ENCODE measurements at regions not wholly inside any gene's neighbourhood (a gene's known extent, or its start where the extent isn't known, plus 50 kb on each side); places are given as distances from the start of the nearest gene placed in this dataset.

DNA sequence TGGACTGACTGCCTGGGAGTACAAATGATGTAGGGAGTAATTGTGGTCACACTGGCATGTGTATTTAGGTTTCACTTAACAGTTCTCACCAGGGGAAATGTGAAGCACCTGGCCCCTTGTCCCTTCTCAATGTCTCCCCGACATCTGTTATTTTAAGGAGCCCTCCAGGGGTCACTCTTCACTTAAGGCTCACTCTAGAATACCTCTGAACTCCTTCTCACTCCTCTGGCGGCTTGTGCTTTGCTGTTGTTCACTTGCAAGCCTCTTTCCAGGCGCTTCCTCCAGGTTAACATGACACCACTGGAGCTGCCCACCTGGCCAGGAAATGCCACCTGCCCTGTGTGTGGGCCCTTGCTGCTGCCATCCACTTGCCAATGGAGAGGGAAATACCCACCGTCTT lies 56.5 kb upstream of the GZMB start:
- DNase-seq: no peak
- no peak overlapping the region for H3K4me3 ChIP-seq
- intact Hi-C loops (cut with DNase I): no loop called here
- H3K27ac ChIP-seq: no peak overlapping the region
- H3K27me3 ChIP-seq: no peaks in the 10 kb centered on the region
- no peaks in the 10 kb centered on the region for H3K36me3 ChIP-seq (replicated peaks in 1 of 2)
- TF ChIP-seq, protein P1, sequence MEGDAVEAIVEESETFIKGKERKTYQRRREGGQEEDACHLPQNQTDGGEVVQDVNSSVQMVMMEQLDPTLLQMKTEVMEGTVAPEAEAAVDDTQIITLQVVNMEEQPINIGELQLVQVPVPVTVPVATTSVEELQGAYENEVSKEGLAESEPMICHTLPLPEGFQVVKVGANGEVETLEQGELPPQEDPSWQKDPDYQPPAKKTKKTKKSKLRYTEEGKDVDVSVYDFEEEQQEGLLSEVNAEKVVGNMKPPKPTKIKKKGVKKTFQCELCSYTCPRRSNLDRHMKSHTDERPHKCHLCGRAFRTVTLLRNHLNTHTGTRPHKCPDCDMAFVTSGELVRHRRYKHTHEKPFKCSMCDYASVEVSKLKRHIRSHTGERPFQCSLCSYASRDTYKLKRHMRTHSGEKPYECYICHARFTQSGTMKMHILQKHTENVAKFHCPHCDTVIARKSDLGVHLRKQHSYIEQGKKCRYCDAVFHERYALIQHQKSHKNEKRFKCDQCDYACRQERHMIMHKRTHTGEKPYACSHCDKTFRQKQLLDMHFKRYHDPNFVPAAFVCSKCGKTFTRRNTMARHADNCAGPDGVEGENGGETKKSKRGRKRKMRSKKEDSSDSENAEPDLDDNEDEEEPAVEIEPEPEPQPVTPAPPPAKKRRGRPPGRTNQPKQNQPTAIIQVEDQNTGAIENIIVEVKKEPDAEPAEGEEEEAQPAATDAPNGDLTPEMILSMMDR (IDR thresholded peaks at IDR 0.05): no peak
- no peak for TF ChIP-seq POLR2A (IDR thresholded peaks at IDR 0.05)
- H3K4me1 ChIP-seq (replicated peaks in 1 of 2): no peaks in the 10 kb centered on the region
- no peaks in the 10 kb centered on the region for H3K9me3 ChIP-seq (replicated peaks in 1 of 3)
- WGBS, 4 donors: 41 to 56% (median 47%) methylated on average over 4 of the region's 4 CpGs

DNA sequence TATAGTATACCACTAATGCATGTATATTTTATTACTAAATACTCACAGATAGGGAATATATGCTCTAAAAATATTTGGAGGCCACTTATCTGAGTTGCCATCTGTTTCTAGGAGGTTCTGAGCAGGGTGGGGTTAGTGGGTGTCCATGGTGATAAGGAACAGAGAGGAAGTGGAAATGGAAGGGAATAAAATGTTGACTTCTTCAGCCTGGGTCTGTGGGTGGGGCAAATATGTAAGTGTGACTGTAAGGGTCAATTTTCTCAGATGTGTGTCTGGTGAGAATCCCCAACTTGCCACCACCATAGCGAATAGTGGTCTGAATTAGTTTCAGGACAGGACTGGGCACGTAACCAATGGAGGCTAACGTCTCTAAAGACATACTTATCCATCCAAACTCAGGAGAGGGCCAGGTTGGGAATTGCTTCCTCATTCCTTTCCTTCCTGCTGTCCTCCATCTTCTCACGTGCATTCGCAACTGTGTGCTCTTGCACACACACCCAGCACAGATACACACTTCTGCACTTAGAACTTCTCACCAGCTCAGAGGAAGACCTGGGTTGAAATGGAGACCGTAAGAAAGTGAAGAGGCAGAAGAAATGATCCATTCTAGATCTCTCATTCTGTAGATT lies 54.2 kb upstream of the GZMB start:
- no peak for TF ChIP-seq POLR2A (IDR thresholded peaks at IDR 0.05)
- TF ChIP-seq, protein P1 (IDR thresholded peaks at IDR 0.05): no peak
- Histone ChIP-seq H3K27ac (no peak overlapping the region), H3K36me3 (replicated peaks in 1 of 2) (no peaks in the 10 kb centered on the region), H3K9me3 (replicated peaks in 1 of 3) (no peaks in the 10 kb centered on the region), H3K4me1 (replicated peaks in 1 of 2) (no peaks in the 10 kb centered on the region), H3K27me3 (no peaks in the 10 kb centered on the region), H3K4me3 (no peak overlapping the region)
- WGBS, 4 donors: 65 to 70% (median 67%) methylated on average over 6 of the region's 6 CpGs
- no peak for DNase-seq
- intact Hi-C loops (cut with DNase I): no loop called here
